RWPE2 (cell line): ENCODE measurements at regions not wholly inside any gene's neighbourhood (a gene's known extent, or its start where the extent isn't known, plus 50 kb on each side); places are given as distances from the start of the nearest gene placed in this dataset.

ENCODE experiments used
- ATAC-seq: fragments of 200-7000 bp; cut with Tn5 transposase; 3 replicates; pipeline ENCODE4 v1.9.1; 2021; ENCODE audit warnings: low read depth
- DNase-seq: peaks from one replicate; pipeline ENCODE4 v3.0.0-alpha.2; 2020; ENCODE audit warnings: low spot score
- H3K27ac ChIP-seq: fragments of 450-650 bp; 2 replicates; pipeline ENCODE4 v1.5.1; 2017; ENCODE audit warnings: mild to moderate bottlenecking; ENCODE audit not compliant: poor library complexity, severe bottlenecking
- H3K27me3 ChIP-seq: fragments of 250-450 bp; sonication (Bioruptor Pico); 2 replicates; pipeline ENCODE4 v1.5.1; 2021; ENCODE audit warnings: mild to moderate bottlenecking, moderate library complexity; ENCODE audit not compliant: insufficient read depth, poor library complexity, severe bottlenecking
- H3K36me3 ChIP-seq: fragments of 250-450 bp; sonication (Bioruptor Pico); 2 replicates; pipeline ENCODE4 v1.5.1; 2020; ENCODE audit warnings: low read depth, mild to moderate bottlenecking, moderate library complexity
- H3K4me1 ChIP-seq: fragments of 250-450 bp; sonication (Bioruptor Pico); 2 replicates; pipeline ENCODE4 v1.5.1; 2021; ENCODE audit warnings: mild to moderate bottlenecking, moderate library complexity; ENCODE audit not compliant: insufficient read depth, poor library complexity, severe bottlenecking
- H3K4me3 ChIP-seq: fragments of 250-450 bp; sonication (Bioruptor Pico); 2 replicates; pipeline ENCODE4 v1.5.1; 2021; ENCODE audit warnings: mild to moderate bottlenecking, moderate library complexity; ENCODE audit not compliant: severe bottlenecking
- H3K9me3 ChIP-seq: fragments of 250-450 bp; sonication (Bioruptor Pico); 2 replicates; pipeline ENCODE4 v1.5.1; 2021; ENCODE audit warnings: mild to moderate bottlenecking, moderate library complexity; ENCODE audit not compliant: severe bottlenecking
- CTCF ChIP-seq: fragments of 450-650 bp; IDR thresholded peaks from one replicate; pipeline ENCODE4 v1.5.1; 2017; ENCODE audit warnings: mild to moderate bottlenecking, moderate library complexity; ENCODE audit not compliant: poor library complexity, severe bottlenecking

- Histone ChIP-seq H3K4me3 (no peak overlapping the region), H3K9me3 (no peaks in the 10 kb centered on the region), H3K4me1 (no peaks in the 10 kb centered on the region), H3K27me3 (no peaks in the 10 kb centered on the region), H3K27ac (no peak overlapping the region), H3K36me3 (no peaks in the 10 kb centered on the region)
- no peak for ATAC-seq
- DNase-seq = no peak
- TF ChIP-seq CTCF = no peak
These were observed 490.4 kb upstream of the ADGRB3 start for GRCh38 chr6:68144667-68145066.

GRCh38 chr6:68141190-68141589 is 493.9 kb upstream of the ADGRB3 start:
- Histone ChIP-seq H3K27ac (no peak overlapping the region), H3K9me3 (no peaks in the 10 kb centered on the region), H3K36me3 (no peaks in the 10 kb centered on the region), H3K4me3 (no peak overlapping the region), H3K4me1 (no peaks in the 10 kb centered on the region), H3K27me3 (no peaks in the 10 kb centered on the region)
- no peak for DNase-seq
- ATAC-seq = no peak
- TF ChIP-seq CTCF = no peak

- no peaks in the 10 kb centered on the region for H3K4me1 ChIP-seq
- no peak overlapping the region for H3K27ac ChIP-seq
- ATAC-seq = no peak
- H3K27me3 ChIP-seq = no peaks in the 10 kb centered on the region
- no peaks in the 10 kb centered on the region for H3K9me3 ChIP-seq
- H3K36me3 ChIP-seq = no peaks in the 10 kb centered on the region
- no peak for DNase-seq
- no peak for TF ChIP-seq CTCF
- no peak overlapping the region for H3K4me3 ChIP-seq
These were observed 496.0 kb upstream of the ADGRB3 start for GRCh38 chr6:68139130-68139529.

GRCh38 chr6:68134796-68135195 is 500.3 kb upstream of the ADGRB3 start:
- no peak for DNase-seq
- Histone ChIP-seq H3K9me3 (no peaks in the 10 kb centered on the region), H3K27ac (no peak overlapping the region), H3K36me3 (no peaks in the 10 kb centered on the region), H3K4me1 (no peaks in the 10 kb centered on the region), H3K4me3 (no peak overlapping the region), H3K27me3 (no peaks in the 10 kb centered on the region)
- ATAC-seq = no peak
- no peak for TF ChIP-seq CTCF

- no peak for TF ChIP-seq CTCF
- no peak for DNase-seq
- Histone ChIP-seq H3K9me3 (no peaks in the 10 kb centered on the region), H3K36me3 (no peaks in the 10 kb centered on the region), H3K27ac (no peak overlapping the region), H3K27me3 (no peaks in the 10 kb centered on the region), H3K4me3 (no peak overlapping the region), H3K4me1 (peaks cover 4% of the 10 kb centered on the region)
- ATAC-seq = no peak
These were observed 506.9 kb upstream of the ADGRB3 start for GRCh38 chr6:68128211-68128610.
